KMS-11 (cell line): ENCODE measurements at regions not wholly inside any gene's neighbourhood (a gene's known extent, or its start where the extent isn't known, plus 50 kb on each side); places are given as distances from the start of the nearest gene placed in this dataset.

Experiments used
- H2AFZ ChIP-seq: fragments of 200-600 bp; sonication (generic); 2 replicates; pipeline ENCODE4 v1.6.1; 2016; ENCODE audit warnings: antibody characterized with exemption, mixed run types, low read depth
- H3K27ac ChIP-seq: fragments of 200-600 bp; sonication (generic); 2 replicates; pipeline ENCODE4 v1.6.1; 2016; ENCODE audit warnings: mild to moderate bottlenecking, mixed run types
- H3K27me3 ChIP-seq: fragments of 200-600 bp; sonication (generic); 2 replicates; pipeline ENCODE4 v1.6.1; 2017; ENCODE audit warnings: mild to moderate bottlenecking, low read depth, mixed run types, moderate library complexity; ENCODE audit not compliant: insufficient read depth
- H3K36me3 ChIP-seq: fragments of 200-600 bp; sonication (generic); 2 replicates; pipeline ENCODE4 v1.6.1; 2017; ENCODE audit warnings: mild to moderate bottlenecking, mixed run types; ENCODE audit not compliant: insufficient read depth
- H3K4me1 ChIP-seq: fragments of 200-600 bp; sonication (generic); 2 replicates; pipeline ENCODE4 v1.6.1; 2016; ENCODE audit warnings: mild to moderate bottlenecking, low read depth, mixed run types; ENCODE audit not compliant: poor library complexity, severe bottlenecking
- H3K4me2 ChIP-seq: fragments of 200-600 bp; sonication (generic); 2 replicates; pipeline ENCODE4 v1.7.0; 2016; ENCODE audit warnings: mild to moderate bottlenecking, mixed run types
- H3K4me3 ChIP-seq: fragments of 200-600 bp; sonication (generic); IDR thresholded peaks from 2 replicates; pipeline ENCODE4 v1.6.1; 2017; ENCODE audit warnings: low read depth, low read length, mixed read lengths; ENCODE audit not compliant: insufficient read depth
- H3K79me2 ChIP-seq: fragments of 200-600 bp; sonication (generic); 2 replicates; pipeline ENCODE4 v1.6.1; 2016; ENCODE audit warnings: low read depth, mixed run types; ENCODE audit not compliant: insufficient read depth
- H3K9ac ChIP-seq: fragments of 200-600 bp; sonication (generic); 2 replicates; pipeline ENCODE4 v1.6.1; 2016; ENCODE audit warnings: mild to moderate bottlenecking, mixed run types
- H4K20me1 ChIP-seq: fragments of 200-600 bp; sonication (generic); 2 replicates; pipeline ENCODE4 v1.6.1; 2016; ENCODE audit warnings: mild to moderate bottlenecking, mixed run types; ENCODE audit not compliant: insufficient read depth
- TF ChIP-seq, protein P1 (sequence below): fragments of 200-600 bp; sonication (generic); conservative IDR thresholded peaks from 2 replicates; pipeline ENCODE4 v1.6.1; 2017; ENCODE audit warnings: low read depth, mild to moderate bottlenecking, antibody characterized with exemption, low read length, moderate library complexity, mixed read lengths

DNA sequence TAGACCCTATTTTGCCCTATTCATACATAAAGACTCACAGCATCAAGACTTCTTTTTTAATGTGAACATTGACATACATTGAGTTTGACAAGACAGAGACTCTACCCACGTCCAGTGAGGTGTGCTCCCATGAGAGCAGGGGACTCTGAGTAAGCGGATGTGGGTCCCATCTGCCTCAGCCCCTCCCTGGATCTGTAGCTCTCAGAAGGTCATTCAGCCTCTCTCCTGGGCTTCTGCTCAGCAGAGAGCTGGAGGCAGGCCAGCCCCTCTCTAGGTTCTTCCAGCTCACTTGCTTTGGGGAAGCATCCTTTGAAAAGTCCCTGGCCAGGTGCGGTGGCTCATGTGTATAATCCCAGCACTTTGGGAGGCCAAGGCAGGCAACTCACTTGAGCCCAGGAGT, 146.9 kb upstream of the ZMIZ1 start:
- Histone ChIP-seq H3K9ac (no peak overlapping the region), H3K4me3 (no peak overlapping the region), H3K4me1 (no peaks in the 10 kb centered on the region), H3K27me3 (no peaks in the 10 kb centered on the region), H4K20me1 (no peaks in the 10 kb centered on the region), H3K4me2 (no peak overlapping the region), H3K79me2 (no peaks in the 10 kb centered on the region), H3K36me3 (no peaks in the 10 kb centered on the region), H3K27ac (no peak overlapping the region), H2AFZ (no peak overlapping the region)
- TF ChIP-seq, protein P1, sequence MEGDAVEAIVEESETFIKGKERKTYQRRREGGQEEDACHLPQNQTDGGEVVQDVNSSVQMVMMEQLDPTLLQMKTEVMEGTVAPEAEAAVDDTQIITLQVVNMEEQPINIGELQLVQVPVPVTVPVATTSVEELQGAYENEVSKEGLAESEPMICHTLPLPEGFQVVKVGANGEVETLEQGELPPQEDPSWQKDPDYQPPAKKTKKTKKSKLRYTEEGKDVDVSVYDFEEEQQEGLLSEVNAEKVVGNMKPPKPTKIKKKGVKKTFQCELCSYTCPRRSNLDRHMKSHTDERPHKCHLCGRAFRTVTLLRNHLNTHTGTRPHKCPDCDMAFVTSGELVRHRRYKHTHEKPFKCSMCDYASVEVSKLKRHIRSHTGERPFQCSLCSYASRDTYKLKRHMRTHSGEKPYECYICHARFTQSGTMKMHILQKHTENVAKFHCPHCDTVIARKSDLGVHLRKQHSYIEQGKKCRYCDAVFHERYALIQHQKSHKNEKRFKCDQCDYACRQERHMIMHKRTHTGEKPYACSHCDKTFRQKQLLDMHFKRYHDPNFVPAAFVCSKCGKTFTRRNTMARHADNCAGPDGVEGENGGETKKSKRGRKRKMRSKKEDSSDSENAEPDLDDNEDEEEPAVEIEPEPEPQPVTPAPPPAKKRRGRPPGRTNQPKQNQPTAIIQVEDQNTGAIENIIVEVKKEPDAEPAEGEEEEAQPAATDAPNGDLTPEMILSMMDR = no peak

DNA sequence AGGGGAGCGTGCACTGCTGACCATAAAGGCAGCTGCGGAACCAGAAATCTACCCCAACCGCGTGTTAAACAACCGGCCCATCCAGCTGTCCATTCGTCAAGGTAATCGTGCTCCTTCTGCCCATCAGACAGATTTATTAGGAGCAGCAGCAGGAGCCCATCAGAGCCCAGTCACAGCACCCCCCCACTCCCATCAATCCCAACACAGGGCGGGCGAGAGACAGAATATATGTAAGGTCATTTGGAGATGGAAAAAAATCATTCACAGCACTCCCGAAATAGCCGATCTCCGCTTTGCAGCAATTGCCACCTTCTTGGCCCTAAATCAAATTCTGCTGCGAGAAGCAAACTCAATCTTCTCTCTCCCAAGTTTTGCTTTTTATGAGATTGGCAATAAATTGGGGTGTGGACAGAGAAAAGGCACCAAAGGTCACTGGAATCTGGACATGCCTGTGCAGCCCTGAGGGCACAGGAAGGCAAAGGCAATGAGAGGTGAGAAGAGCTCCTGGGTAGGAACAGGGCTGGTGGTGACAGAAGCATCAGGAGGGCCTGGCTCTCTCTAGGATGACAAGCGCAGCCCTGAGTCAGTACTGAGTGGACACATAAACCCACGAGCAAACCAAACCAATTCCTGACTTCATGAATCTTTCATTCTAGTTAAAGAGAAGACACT, 145.0 kb upstream of the ZMIZ1 start:
- no peaks in the 10 kb centered on the region for H4K20me1 ChIP-seq
- no peak overlapping the region for H3K9ac ChIP-seq
- no peak overlapping the region for H3K4me3 ChIP-seq
- no peak overlapping the region for H3K4me2 ChIP-seq
- no peaks in the 10 kb centered on the region for H3K36me3 ChIP-seq
- no peaks in the 10 kb centered on the region for H3K27me3 ChIP-seq
- no peaks in the 10 kb centered on the region for H3K79me2 ChIP-seq
- H2AFZ ChIP-seq = no peak overlapping the region
- TF ChIP-seq, protein P1 = no peak
- no peaks in the 10 kb centered on the region for H3K4me1 ChIP-seq
- no peak overlapping the region for H3K27ac ChIP-seq

DNA sequence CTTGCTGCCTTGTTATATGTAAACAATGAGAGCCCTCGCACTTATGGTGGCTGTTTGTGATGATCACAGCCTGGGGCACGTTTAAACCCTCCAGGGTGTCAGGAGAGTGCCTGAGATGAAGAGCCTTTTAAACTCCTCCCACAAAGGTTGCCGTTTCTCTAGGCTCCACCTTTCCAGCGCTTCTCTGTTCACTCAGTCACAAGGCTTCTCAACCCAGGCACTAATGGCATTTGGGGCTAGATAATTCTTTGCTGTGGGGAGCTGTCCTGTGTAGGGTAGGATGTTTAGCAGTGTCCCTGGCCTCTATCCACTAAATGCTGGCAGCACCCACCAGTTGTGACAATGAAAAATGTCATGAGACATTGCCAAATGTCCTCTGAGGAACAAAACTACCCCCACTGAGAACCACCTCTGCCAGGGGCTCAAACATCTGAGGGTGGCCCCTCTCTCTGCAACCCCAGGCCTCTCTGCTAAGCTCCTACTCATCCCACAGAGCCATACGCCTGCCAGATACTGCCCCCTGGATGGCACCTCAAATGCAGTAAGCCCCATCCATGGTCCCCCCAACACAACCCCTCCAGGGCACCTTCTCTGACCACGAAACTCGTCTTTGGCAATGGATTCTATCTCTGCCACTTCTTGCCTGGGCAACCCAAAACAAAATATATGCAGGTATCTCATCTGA, 144.3 kb upstream of the ZMIZ1 start:
- TF ChIP-seq, protein P1 = no peak
- H2AFZ ChIP-seq = no peak overlapping the region
- H3K36me3 ChIP-seq = no peaks in the 10 kb centered on the region
- no peaks in the 10 kb centered on the region for H3K27me3 ChIP-seq
- H3K4me3 ChIP-seq = no peak overlapping the region
- H3K4me1 ChIP-seq = no peaks in the 10 kb centered on the region
- H3K4me2 ChIP-seq = no peak overlapping the region
- no peak overlapping the region for H3K27ac ChIP-seq
- no peak overlapping the region for H3K9ac ChIP-seq
- H4K20me1 ChIP-seq = no peaks in the 10 kb centered on the region
- no peaks in the 10 kb centered on the region for H3K79me2 ChIP-seq

DNA sequence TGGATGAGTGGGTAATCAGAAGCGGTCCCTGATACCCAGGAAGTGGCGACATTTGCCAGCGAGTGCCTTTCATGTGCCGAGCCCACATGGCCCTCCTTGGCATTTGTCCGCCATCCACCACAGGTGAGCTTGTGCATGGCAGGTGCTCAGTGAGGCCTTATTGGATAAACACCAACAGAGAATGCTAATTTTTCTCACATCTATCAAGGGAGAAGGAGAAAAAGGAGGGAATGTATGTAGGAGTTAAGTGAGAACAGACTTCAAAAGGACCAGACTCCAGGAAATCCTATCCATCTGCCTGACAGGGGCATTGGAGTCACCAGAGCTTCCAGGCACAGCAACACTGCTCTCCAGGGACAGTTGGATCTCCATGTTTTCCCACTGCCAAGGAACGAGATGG, 143.5 kb upstream of the ZMIZ1 start:
- H3K27me3 ChIP-seq = no peaks in the 10 kb centered on the region
- TF ChIP-seq, protein P1 = no peak
- H4K20me1 ChIP-seq = no peaks in the 10 kb centered on the region
- H3K4me1 ChIP-seq = no peaks in the 10 kb centered on the region
- no peak overlapping the region for H3K9ac ChIP-seq
- H2AFZ ChIP-seq = no peak overlapping the region
- no peak overlapping the region for H3K27ac ChIP-seq
- no peak overlapping the region for H3K4me2 ChIP-seq
- H3K79me2 ChIP-seq = no peaks in the 10 kb centered on the region
- H3K36me3 ChIP-seq = no peaks in the 10 kb centered on the region
- H3K4me3 ChIP-seq = no peak overlapping the region
